SH-SY5Y (cell line): ENCODE measurements at regions not wholly inside any gene's neighbourhood (a gene's known extent, or its start where the extent isn't known, plus 50 kb on each side); places are given as distances from the start of the nearest gene placed in this dataset.

Experiments used
- GATA2 ChIP-seq: IDR thresholded peaks from 2 replicates; pipeline ENCODE4 v1.6.1; 2011; ENCODE audit warnings: mild to moderate bottlenecking, low read depth, low read length
- GATA3 ChIP-seq: IDR thresholded peaks from 2 replicates; pipeline ENCODE4 v1.6.1; 2011; ENCODE audit warnings: low read depth, mild to moderate bottlenecking, low read length, moderate library complexity

DNA sequence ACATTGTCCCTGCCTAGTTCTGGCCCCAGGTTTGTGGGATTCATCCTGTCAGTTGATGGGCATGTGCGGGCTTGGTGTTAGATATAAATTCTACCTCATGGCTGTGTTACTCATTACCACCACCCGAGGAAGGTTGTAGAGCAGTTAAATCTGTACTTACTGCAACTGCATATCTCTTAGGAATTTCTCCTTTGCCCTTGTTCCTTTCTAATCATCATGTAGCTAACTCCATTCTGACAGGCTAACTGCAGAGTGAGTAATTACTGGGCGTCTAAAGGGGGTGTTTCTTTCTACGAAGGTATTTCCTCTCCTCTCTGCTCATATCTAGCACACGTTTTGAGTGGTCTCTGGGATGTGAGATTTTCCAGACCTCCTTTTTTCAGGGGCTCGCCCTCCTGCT is 1076.7 kb downstream of the TMTC2 start:
- no peak for TF ChIP-seq GATA2
- TF ChIP-seq GATA3, result no peak
